ENCODE measurements at regions not wholly inside any gene's neighbourhood (a gene's known extent, or its start where the extent isn't known, plus 50 kb on each side); places are given as distances from the start of the nearest gene placed in this dataset.

- TF ChIP-seq ATF6 (CRISPR knock-in tag; IDR thresholded peaks at IDR 0.05): no peak
- TF ChIP-seq ESRRA (CRISPR knock-in tag; IDR thresholded peaks at IDR 0.05; ENCODE audit: borderline replicate concordance): no peak
- TF ChIP-seq MXD4 (CRISPR knock-in tag; IDR thresholded peaks at IDR 0.05; ENCODE audit: borderline replicate concordance): no peak
- TF ChIP-seq ZNF219 (CRISPR knock-in tag; IDR thresholded peaks at IDR 0.05; ENCODE audit: borderline replicate concordance): no peak
- TF ChIP-seq ZSCAN18 (CRISPR knock-in tag; IDR thresholded peaks at IDR 0.05): no peak
- TF ChIP-seq CTCF (IDR thresholded peaks at IDR 0.05): no peak
- no peak for TF ChIP-seq ELF4 (CRISPR knock-in tag; IDR thresholded peaks at IDR 0.05; ENCODE audit: low read depth)
- no peak for TF ChIP-seq NR3C1 (CRISPR knock-in tag; conservative IDR thresholded peaks at IDR 0.05; ENCODE audit: low read depth)
- TF ChIP-seq AR (CRISPR knock-in tag; IDR thresholded peaks at IDR 0.05): no peak
- no peak for TF ChIP-seq TCF7 (CRISPR knock-in tag; IDR thresholded peaks at IDR 0.05; ENCODE audit: low read depth)
- no peak for TF ChIP-seq HMGXB4 (CRISPR knock-in tag; IDR thresholded peaks at IDR 0.05)
- TF ChIP-seq FOXK1 (CRISPR knock-in tag; IDR thresholded peaks at IDR 0.05): no peak
- no peak for TF ChIP-seq FOXP1 (CRISPR knock-in tag; IDR thresholded peaks at IDR 0.05; ENCODE audit: borderline replicate concordance)
- TF ChIP-seq EMX1 (CRISPR knock-in tag; IDR thresholded peaks at IDR 0.05): no peak
- no peak for TF ChIP-seq PRDM15 (CRISPR knock-in tag; IDR thresholded peaks at IDR 0.05)
- TF ChIP-seq E2F5 (CRISPR knock-in tag; IDR thresholded peaks at IDR 0.05): no peak
- TF ChIP-seq ERG (CRISPR knock-in tag; IDR thresholded peaks at IDR 0.05): no peak
- 0 out of 2 replicates have a peak, but pooled peaks cover 4% of the 10 kb centered on the region for H3K4me1 Mint-ChIP-seq
- DNase-seq (ENCODE audit: low spot score): no peak
- no peak for ATAC-seq
- no peak overlapping the region for H3K4me3 Mint-ChIP-seq
- H3K36me3 Mint-ChIP-seq: no peaks in the 10 kb centered on the region
- H3K9me3 Mint-ChIP-seq: peaks cover 4% of the 10 kb centered on the region
- no peaks in the 10 kb centered on the region for H3K27me3 Mint-ChIP-seq (ENCODE audit: low read depth)
- CTCF ChIA-PET: interaction anchor here (0.9 kb wide), 1 partner anchor 9 kb away, joined by 3 read pairs; no protein-coding TSS in a partner anchor
- POLR2A ChIA-PET: no interaction called here
- no peak overlapping the region for H3K27ac Mint-ChIP-seq
Observed at GRCh38 chr2:76188334-76189008, 477.8 kb upstream of the GCFC2 start.
